GM13977 (cell line): ENCODE measurements at regions not wholly inside any gene's neighbourhood (a gene's known extent, or its start where the extent isn't known, plus 50 kb on each side); places are given as distances from the start of the nearest gene placed in this dataset.

Source experiments
- DNase-seq: peaks from one replicate; pipeline ENCODE4 v3.0.0; 2012; ENCODE audit warnings: low spot score
- in situ Hi-C: fragments of 300-500 bp; cut with MboI; formaldehyde crosslinking; loops from one replicate; pipeline ENCODE4 v1.12.0; 2022; ENCODE audit warnings: low sequenced_read_pairs, low pct_unique_long_range_greater_than_20kb, mixed read lengths, inconsistent platforms; ENCODE audit not compliant: unreplicated experiment
- TF ChIP-seq, protein P1 (sequence below): IDR thresholded peaks from 2 replicates; pipeline ENCODE4 v1.5.1; 2012; ENCODE audit warnings: mild to moderate bottlenecking, control low read depth; ENCODE audit not compliant: insufficient read depth; ENCODE audit errors: extremely low read depth, missing control alignments

DNA sequence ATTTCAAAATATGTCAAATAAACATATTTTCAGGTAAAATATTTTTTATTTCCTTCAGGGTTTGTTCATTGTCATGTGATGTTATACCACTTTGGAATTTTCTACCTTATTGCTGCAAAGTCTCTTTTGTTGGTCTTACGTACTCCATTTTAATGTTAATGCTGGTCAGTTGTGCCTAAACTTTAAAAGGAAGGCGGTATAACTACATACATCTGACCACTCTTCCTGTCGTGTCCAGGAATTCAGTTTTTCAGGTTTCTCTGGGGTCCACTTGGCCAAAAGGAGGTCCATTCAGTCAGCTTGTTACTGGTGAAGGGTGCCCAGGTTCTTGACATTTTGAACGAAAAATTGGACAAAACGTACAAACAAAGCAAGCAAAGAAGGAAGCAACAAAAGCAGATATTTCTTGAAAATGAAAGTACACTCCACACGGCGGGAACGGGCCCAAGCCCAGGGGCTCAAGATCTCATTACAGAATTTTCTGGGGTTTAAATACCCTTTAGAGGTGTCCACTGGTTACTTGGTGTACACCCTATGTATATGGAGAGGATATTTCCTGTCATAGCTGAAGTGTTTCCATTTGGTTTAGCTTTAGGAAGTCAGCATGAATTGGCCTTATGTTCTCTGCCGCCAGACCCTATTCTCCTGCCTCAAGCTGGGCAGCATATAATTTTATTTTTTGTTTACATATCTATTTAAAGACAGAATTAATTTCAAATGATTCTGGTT is 471.7 kb upstream of the CDH7 start:
- in situ Hi-C loops: no loop called here
- TF ChIP-seq, protein P1, sequence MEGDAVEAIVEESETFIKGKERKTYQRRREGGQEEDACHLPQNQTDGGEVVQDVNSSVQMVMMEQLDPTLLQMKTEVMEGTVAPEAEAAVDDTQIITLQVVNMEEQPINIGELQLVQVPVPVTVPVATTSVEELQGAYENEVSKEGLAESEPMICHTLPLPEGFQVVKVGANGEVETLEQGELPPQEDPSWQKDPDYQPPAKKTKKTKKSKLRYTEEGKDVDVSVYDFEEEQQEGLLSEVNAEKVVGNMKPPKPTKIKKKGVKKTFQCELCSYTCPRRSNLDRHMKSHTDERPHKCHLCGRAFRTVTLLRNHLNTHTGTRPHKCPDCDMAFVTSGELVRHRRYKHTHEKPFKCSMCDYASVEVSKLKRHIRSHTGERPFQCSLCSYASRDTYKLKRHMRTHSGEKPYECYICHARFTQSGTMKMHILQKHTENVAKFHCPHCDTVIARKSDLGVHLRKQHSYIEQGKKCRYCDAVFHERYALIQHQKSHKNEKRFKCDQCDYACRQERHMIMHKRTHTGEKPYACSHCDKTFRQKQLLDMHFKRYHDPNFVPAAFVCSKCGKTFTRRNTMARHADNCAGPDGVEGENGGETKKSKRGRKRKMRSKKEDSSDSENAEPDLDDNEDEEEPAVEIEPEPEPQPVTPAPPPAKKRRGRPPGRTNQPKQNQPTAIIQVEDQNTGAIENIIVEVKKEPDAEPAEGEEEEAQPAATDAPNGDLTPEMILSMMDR: no peak
- no peak for DNase-seq

DNA sequence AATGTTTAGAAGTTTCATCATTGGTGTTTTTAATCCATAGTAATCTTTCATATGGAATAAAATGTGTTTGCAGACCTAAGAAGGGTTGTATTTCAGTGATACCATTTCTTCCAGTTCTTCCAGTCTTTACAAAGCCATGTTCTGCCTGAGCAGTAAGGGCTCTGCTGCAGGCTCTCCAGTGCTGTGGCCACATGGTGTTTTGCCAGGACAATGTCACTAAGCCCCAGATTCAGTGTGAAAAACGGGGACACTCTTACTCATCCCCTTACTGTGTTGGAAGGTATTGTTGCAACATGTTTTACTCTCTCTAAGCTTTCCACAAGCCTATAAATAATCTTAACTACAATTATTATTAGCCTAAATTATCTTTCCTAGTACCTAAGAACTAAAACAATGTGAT is 481.4 kb upstream of the CDH7 start:
- no peak for DNase-seq
- in situ Hi-C loops: no loop called here
- TF ChIP-seq, protein P1: no peak

DNA sequence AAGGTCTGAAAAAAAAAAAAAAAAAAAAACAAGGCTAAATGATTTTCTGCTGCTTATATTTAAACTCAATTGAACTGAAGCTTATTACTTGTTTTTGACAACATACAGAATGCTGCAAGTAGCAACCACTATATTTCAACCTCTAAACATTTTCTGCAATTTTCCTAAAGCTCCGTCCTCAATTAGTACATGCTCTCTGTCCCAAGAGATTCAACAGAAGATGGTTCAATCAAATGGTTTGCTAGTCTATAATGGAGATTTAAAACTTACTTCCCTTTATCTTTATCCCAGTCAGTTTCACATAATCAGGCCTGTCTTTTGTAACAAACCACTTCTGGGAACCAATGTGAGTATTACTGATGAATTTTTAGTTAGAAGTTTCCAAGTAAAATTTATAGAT is 485.1 kb upstream of the CDH7 start:
- no peak for DNase-seq
- in situ Hi-C loops: no loop called here
- TF ChIP-seq, protein P1: no peak

DNA sequence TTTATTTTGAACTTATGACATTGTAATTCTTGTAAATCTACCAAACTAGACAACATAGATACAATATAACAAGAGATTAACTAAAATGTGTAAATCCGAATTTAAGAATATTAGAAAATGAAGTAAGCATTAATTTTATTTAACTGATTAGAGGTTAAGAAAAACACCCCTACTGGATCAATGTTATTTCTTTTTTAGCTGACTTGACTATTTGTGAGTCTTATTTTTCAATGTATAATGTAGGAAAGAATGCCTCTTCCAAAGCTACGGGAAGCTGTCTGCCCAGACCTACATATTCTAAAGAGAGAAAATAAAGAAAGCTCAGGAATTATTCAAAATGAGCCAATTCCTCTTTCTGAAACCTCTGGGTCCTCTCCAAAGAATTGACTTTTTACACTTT is 490.8 kb upstream of the CDH7 start:
- in situ Hi-C loops: no loop called here
- no peak for DNase-seq
- TF ChIP-seq, protein P1: no peak

DNA sequence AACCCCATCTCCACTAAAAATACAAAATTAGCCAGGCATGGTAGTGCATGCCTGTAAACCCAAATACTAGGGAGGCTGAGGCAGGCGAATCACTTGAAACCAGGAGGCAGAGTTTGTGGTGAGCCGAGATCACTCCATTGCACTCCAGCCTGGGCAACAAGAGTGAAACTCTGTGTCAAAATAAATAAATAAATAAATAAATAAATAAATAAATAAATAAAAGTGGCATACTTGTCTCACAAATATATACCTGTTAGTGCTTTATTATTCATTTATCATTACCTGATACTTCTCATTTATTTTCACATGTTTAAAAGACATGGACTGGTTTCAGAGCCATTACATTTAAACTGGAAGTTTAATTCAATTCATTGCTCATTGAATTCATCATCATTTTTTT is 491.4 kb upstream of the CDH7 start:
- DNase-seq: no peak
- in situ Hi-C loops: no loop called here
- TF ChIP-seq, protein P1: no peak

DNA sequence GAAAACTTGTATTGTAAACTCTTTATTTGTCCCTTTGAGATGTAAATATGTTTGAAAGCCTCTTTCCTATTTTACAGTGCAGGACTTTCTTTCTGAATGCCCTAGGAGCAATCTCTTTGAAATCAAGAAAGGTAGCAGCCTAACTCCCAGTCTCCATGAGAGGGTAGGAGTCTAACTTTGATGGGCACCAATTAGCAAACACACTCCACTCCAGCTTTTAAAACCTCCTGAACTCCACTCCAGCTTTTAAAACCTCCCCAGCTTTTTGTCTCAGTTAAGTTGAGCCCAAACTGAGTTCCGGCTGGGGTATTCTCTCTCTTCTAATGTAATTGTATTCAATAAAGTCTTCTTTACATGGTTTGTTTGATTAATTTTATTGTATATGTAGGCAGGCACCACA is 493.7 kb upstream of the CDH7 start:
- in situ Hi-C loops: no loop called here
- no peak for DNase-seq
- TF ChIP-seq, protein P1: no peak
